Smooth muscle cell (in vitro differentiated cells): ENCODE measurements at regions not wholly inside any gene's neighbourhood (a gene's known extent, or its start where the extent isn't known, plus 50 kb on each side); places are given as distances from the start of the nearest gene placed in this dataset.

ENCODE experiments used
- DNase-seq: peaks from one replicate; lab custom pipeline; 2025; ENCODE audit not compliant: unreplicated experiment; lab: John Stamatoyannopoulos, UW
- H2AFZ ChIP-seq: fragments of 200-600 bp; sonication (generic); 2 replicates; pipeline ENCODE4 v1.6.0; 2016; ENCODE audit warnings: antibody characterized with exemption, low read depth, mild to moderate bottlenecking
- H3F3A ChIP-seq: fragments of 200-600 bp; sonication (generic); 2 replicates; pipeline ENCODE4 v1.6.0; 2017; ENCODE audit warnings: antibody characterized with exemption, low read depth
- H3K27ac ChIP-seq: fragments of 200-600 bp; sonication (generic); 2 replicates; pipeline ENCODE4 v1.5.1; 2016; ENCODE audit warnings: low read depth, mild to moderate bottlenecking
- H3K27me3 ChIP-seq: fragments of 200-600 bp; sonication (generic); 2 replicates; pipeline ENCODE4 v1.6.1; 2016; ENCODE audit warnings: low read depth, mild to moderate bottlenecking
- H3K36me3 ChIP-seq: fragments of 200-600 bp; sonication (generic); 2 replicates; pipeline ENCODE4 v1.5.1; 2016; ENCODE audit warnings: low read depth
- H3K4me1 ChIP-seq: fragments of 200-600 bp; sonication (generic); 2 replicates; pipeline ENCODE4 v1.5.1; 2016; ENCODE audit warnings: low read depth
- H3K4me2 ChIP-seq: fragments of 200-600 bp; sonication (generic); 2 replicates; pipeline ENCODE4 v1.6.0; 2016; ENCODE audit warnings: mild to moderate bottlenecking
- H3K4me3 ChIP-seq: fragments of 200-600 bp; sonication (generic); 2 replicates; pipeline ENCODE4 v1.5.1; 2016; ENCODE audit warnings: mild to moderate bottlenecking
- H3K79me2 ChIP-seq: fragments of 200-600 bp; sonication (generic); 2 replicates; pipeline ENCODE4 v1.6.0; 2016; ENCODE audit warnings: low read depth, mild to moderate bottlenecking
- H3K9ac ChIP-seq: fragments of 200-600 bp; sonication (generic); 2 replicates; pipeline ENCODE4 v1.6.0; 2016; ENCODE audit warnings: low read depth
- H3K9me3 ChIP-seq: fragments of 200-600 bp; sonication (generic); replicated peaks from 2 replicates; pipeline ENCODE4 v1.5.1; 2016; ENCODE audit warnings: low read depth
- H4K20me1 ChIP-seq: fragments of 200-600 bp; sonication (generic); 2 replicates; pipeline ENCODE4 v1.6.0; 2016; ENCODE audit warnings: low read depth
- CTCF ChIP-seq: fragments of 200-600 bp; sonication (generic); IDR thresholded peaks from 2 replicates; pipeline ENCODE4 v1.5.1; 2017; ENCODE audit warnings: borderline replicate concordance, mild to moderate bottlenecking, antibody characterized with exemption; ENCODE audit not compliant: insufficient read depth, poor library complexity, severe bottlenecking
- WGBS: methylation state at CpG from one replicate; pipeline ENCODE4 v1.1.7; 2016; ENCODE audit warnings: low lambda C conversion rate; 5-methylcytosine and 5-hydroxymethylcytosine counted together

GRCh38 chr1:55981010-55981650, 598.2 kb downstream of the PLPP3 start:
- H3K79me2 ChIP-seq, result no peaks in the 10 kb centered on the region
- no peaks in the 10 kb centered on the region for H3F3A ChIP-seq
- TF ChIP-seq CTCF, result no peak
- no peak for DNase-seq
- no peak overlapping the region for H2AFZ ChIP-seq
- 71% methylated on average over 2 of the region's 2 CpGs for WGBS
- no peaks in the 10 kb centered on the region for H3K36me3 ChIP-seq
- no peaks in the 10 kb centered on the region for H3K9me3 ChIP-seq
- H3K9ac ChIP-seq, result no peak overlapping the region
- H3K4me1 ChIP-seq, result peaks cover 1% of the 10 kb centered on the region
- H3K27ac ChIP-seq, result no peak overlapping the region
- H3K4me3 ChIP-seq, result no peak overlapping the region
- no peaks in the 10 kb centered on the region for H4K20me1 ChIP-seq
- no peaks in the 10 kb centered on the region for H3K27me3 ChIP-seq
- no peak overlapping the region for H3K4me2 ChIP-seq

GRCh38 chr1:55980582-55980981, 598.8 kb downstream of the PLPP3 start:
- H3K9me3 ChIP-seq, result no peaks in the 10 kb centered on the region
- H3K4me1 ChIP-seq, result no peaks in the 10 kb centered on the region
- no peak overlapping the region for H3K27ac ChIP-seq
- no peak overlapping the region for H3K4me2 ChIP-seq
- no peaks in the 10 kb centered on the region for H3K36me3 ChIP-seq
- no peak overlapping the region for H3K9ac ChIP-seq
- DNase-seq, result no peak
- TF ChIP-seq CTCF, result no peak
- no peak overlapping the region for H2AFZ ChIP-seq
- H3K4me3 ChIP-seq, result no peak overlapping the region
- no peaks in the 10 kb centered on the region for H3K27me3 ChIP-seq
- H3K79me2 ChIP-seq, result no peaks in the 10 kb centered on the region
- H3F3A ChIP-seq, result no peaks in the 10 kb centered on the region
- 48% methylated on average over 4 of the region's 4 CpGs for WGBS
- H4K20me1 ChIP-seq, result no peaks in the 10 kb centered on the region

GRCh38 chr1:55974714-55975441, 604.5 kb downstream of the PLPP3 start:
- no peak overlapping the region for H3K27ac ChIP-seq
- no peaks in the 10 kb centered on the region for H3K27me3 ChIP-seq
- H3K4me1 ChIP-seq, result no peaks in the 10 kb centered on the region
- H3K79me2 ChIP-seq, result no peaks in the 10 kb centered on the region
- no peak overlapping the region for H3K4me3 ChIP-seq
- H2AFZ ChIP-seq, result no peak overlapping the region
- no peaks in the 10 kb centered on the region for H3F3A ChIP-seq
- no peaks in the 10 kb centered on the region for H4K20me1 ChIP-seq
- H3K9me3 ChIP-seq, result no peaks in the 10 kb centered on the region
- H3K4me2 ChIP-seq, result no peak overlapping the region
- WGBS, result 84% methylated on average over 1 of the region's 1 CpG
- no peaks in the 10 kb centered on the region for H3K36me3 ChIP-seq
- DNase-seq, result no peak
- no peak for TF ChIP-seq CTCF
- H3K9ac ChIP-seq, result no peak overlapping the region

- H4K20me1 ChIP-seq, result no peaks in the 10 kb centered on the region
- no peak overlapping the region for H3K27ac ChIP-seq
- H3K79me2 ChIP-seq, result no peaks in the 10 kb centered on the region
- no peak for DNase-seq
- H3K4me1 ChIP-seq, result no peaks in the 10 kb centered on the region
- H3K9me3 ChIP-seq, result no peaks in the 10 kb centered on the region
- no peak overlapping the region for H3K4me3 ChIP-seq
- H3K27me3 ChIP-seq, result no peaks in the 10 kb centered on the region
- H3K9ac ChIP-seq, result no peak overlapping the region
- no peaks in the 10 kb centered on the region for H3F3A ChIP-seq
- H2AFZ ChIP-seq, result no peak overlapping the region
- no peak overlapping the region for H3K4me2 ChIP-seq
- TF ChIP-seq CTCF, result no peak
- H3K36me3 ChIP-seq, result no peaks in the 10 kb centered on the region
These were observed 608.7 kb downstream of the PLPP3 start for GRCh38 chr1:55970526-55971110.
